ENCODE measurements at regions not wholly inside any gene's neighbourhood (a gene's known extent, or its start where the extent isn't known, plus 50 kb on each side); places are given as distances from the start of the nearest gene placed in this dataset.

DNA sequence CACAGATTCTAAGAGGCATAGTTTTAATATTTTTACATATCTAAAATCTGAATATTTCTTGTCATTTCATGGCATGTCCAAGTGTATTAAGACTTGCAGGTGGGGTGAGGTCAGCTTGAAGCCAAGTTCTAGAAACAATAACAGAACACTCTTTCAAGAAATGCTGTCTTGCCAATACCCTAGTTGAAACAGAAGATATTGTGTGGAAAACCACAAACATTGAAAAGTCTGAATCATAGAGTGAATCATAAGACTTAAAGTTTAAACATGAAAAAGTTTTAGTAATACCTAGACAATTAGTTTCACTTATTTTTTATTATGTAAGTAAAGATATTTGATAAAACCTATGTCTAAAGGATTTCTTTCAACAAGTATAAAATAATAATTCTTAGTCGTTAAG is 191.5 kb upstream of the CAND1 start:
- no peaks in the 10 kb centered on the region for H3K79me2 ChIP-seq (ENCODE audit: control insufficient read depth, insufficient read depth, low read length)
- no peaks in the 10 kb centered on the region for H3K4me1 ChIP-seq (ENCODE audit: control insufficient read depth, extremely low read depth, insufficient read depth, low read length)
- no peaks in the 10 kb centered on the region for H3K36me3 ChIP-seq (ENCODE audit: control insufficient read depth in 2 of 2, extremely low read depth in 1 of 2, insufficient read depth in 2 of 2, low read length in 2 of 2)
- POLR2A ChIA-PET: no interaction called here
- CTCF ChIA-PET: no interaction called here
- H3K9ac ChIP-seq (replicated peaks; ENCODE audit: extremely low read depth, insufficient read depth, low read length): no peak overlapping the region
- no peaks in the 10 kb centered on the region for H3K27me3 ChIP-seq (ENCODE audit: control insufficient read depth in 2 of 2, insufficient read depth in 2 of 2, low read length in 2 of 2)
- H3K27ac ChIP-seq (ENCODE audit: insufficient read depth, low read depth, low read length): no peak overlapping the region
- no peak overlapping the region for H3K4me3 ChIP-seq (replicated peaks in 1 of 3; ENCODE audit: insufficient read depth in 1 of 3, low read depth in 1 of 3, low read length in 3 of 3)
- TF ChIP-seq POLR2A (IDR thresholded peaks at IDR 0.05; ENCODE audit: low read depth, low read length) (no peak), EZH2 (IDR thresholded peaks at IDR 0.05; ENCODE audit: borderline replicate concordance, low read depth, low read length, severe bottlenecking) (no peak), FOS (IDR thresholded peaks at IDR 0.05; ENCODE audit: borderline replicate concordance, insufficient read depth, low read length) (no peak), MYC (IDR thresholded peaks at IDR 0.05; ENCODE audit: low read depth, low read length) (no peak), POLR2AphosphoS5 (IDR thresholded peaks at IDR 0.05; ENCODE audit: insufficient read depth, low read depth, low read length) (no peak), GATA2 (IDR thresholded peaks at IDR 0.05; ENCODE audit: insufficient read depth, insufficient read length, low read depth, low read length) (no peak)
- TF ChIP-seq, protein P1, sequence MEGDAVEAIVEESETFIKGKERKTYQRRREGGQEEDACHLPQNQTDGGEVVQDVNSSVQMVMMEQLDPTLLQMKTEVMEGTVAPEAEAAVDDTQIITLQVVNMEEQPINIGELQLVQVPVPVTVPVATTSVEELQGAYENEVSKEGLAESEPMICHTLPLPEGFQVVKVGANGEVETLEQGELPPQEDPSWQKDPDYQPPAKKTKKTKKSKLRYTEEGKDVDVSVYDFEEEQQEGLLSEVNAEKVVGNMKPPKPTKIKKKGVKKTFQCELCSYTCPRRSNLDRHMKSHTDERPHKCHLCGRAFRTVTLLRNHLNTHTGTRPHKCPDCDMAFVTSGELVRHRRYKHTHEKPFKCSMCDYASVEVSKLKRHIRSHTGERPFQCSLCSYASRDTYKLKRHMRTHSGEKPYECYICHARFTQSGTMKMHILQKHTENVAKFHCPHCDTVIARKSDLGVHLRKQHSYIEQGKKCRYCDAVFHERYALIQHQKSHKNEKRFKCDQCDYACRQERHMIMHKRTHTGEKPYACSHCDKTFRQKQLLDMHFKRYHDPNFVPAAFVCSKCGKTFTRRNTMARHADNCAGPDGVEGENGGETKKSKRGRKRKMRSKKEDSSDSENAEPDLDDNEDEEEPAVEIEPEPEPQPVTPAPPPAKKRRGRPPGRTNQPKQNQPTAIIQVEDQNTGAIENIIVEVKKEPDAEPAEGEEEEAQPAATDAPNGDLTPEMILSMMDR (IDR thresholded peaks at IDR 0.05; ENCODE audit: extremely low read depth in 1 of 2, insufficient read depth in 1 of 2, low read depth in 1 of 2, low read length in 2 of 2): no peak
- no TSS peak for BruUV-seq (replicated peaks)
- H4K20me1 ChIP-seq (replicated peaks; ENCODE audit: control insufficient read depth, extremely low read depth, insufficient read depth, low read length): no peaks in the 10 kb centered on the region
- dilution Hi-C loops (cut with MboI; ENCODE audit: extremely low pct_ligation_motif_present, low sequenced_read_pairs): no loop called here
- no peak for FAIRE-seq
- H3K9me1 ChIP-seq (replicated peaks; ENCODE audit: control insufficient read depth, extremely low read depth, insufficient read depth, low read length): no peaks in the 10 kb centered on the region
- H3K9me3 ChIP-seq (replicated peaks; ENCODE audit: control insufficient read depth, insufficient read depth, low read length): no peaks in the 10 kb centered on the region
- H3K4me2 ChIP-seq (ENCODE audit: insufficient read depth, low read length): no peak overlapping the region
- DNase-seq (ENCODE audit: low read depth, low spot score): no peak
- no peak overlapping the region for H2AFZ ChIP-seq (ENCODE audit: low read depth, low read length)
- intact Hi-C loops (cut with micrococcal nuclease): no loop called here

DNA sequence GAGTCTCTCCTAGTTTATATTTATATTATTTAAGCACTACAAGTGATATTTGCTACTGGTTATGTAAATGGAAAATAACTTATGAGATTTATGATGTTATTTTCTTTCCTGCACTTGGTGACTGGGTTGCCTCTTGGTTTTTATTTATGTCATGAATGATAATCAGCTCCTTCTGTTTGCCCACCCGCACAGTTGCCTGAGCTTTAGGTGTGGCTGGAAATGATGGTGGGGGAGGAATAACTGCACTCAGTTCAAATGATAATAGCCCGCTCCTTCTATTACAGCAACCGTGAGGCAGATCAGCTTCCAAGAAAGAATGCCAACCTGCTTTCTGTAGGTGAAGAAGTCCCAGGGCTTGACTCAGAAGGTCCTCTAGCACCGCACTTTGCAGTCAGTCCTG is 190.2 kb upstream of the CAND1 start:
- Histone ChIP-seq H3K4me1 (ENCODE audit: control insufficient read depth, extremely low read depth, insufficient read depth, low read length) (no peaks in the 10 kb centered on the region), H3K9me1 (replicated peaks; ENCODE audit: control insufficient read depth, extremely low read depth, insufficient read depth, low read length) (no peaks in the 10 kb centered on the region), H3K27ac (ENCODE audit: insufficient read depth, low read depth, low read length) (no peak overlapping the region), H3K36me3 (ENCODE audit: control insufficient read depth in 2 of 2, extremely low read depth in 1 of 2, insufficient read depth in 2 of 2, low read length in 2 of 2) (no peaks in the 10 kb centered on the region), H3K9ac (replicated peaks; ENCODE audit: extremely low read depth, insufficient read depth, low read length) (no peak overlapping the region), H3K27me3 (ENCODE audit: control insufficient read depth in 2 of 2, insufficient read depth in 2 of 2, low read length in 2 of 2) (no peaks in the 10 kb centered on the region), H4K20me1 (replicated peaks; ENCODE audit: control insufficient read depth, extremely low read depth, insufficient read depth, low read length) (no peaks in the 10 kb centered on the region), H3K79me2 (ENCODE audit: control insufficient read depth, insufficient read depth, low read length) (no peaks in the 10 kb centered on the region), H3K4me2 (ENCODE audit: insufficient read depth, low read length) (no peak overlapping the region), H3K4me3 (replicated peaks in 1 of 3; ENCODE audit: insufficient read depth in 1 of 3, low read depth in 1 of 3, low read length in 3 of 3) (no peak overlapping the region), H3K9me3 (replicated peaks; ENCODE audit: control insufficient read depth, insufficient read depth, low read length) (no peaks in the 10 kb centered on the region), H2AFZ (ENCODE audit: low read depth, low read length) (no peak overlapping the region)
- no peak for FAIRE-seq
- TF ChIP-seq FOS (IDR thresholded peaks at IDR 0.05; ENCODE audit: borderline replicate concordance, insufficient read depth, low read length) (no peak), POLR2AphosphoS5 (IDR thresholded peaks at IDR 0.05; ENCODE audit: insufficient read depth, low read depth, low read length) (no peak), MYC (IDR thresholded peaks at IDR 0.05; ENCODE audit: low read depth, low read length) (no peak), POLR2A (IDR thresholded peaks at IDR 0.05; ENCODE audit: low read depth, low read length) (no peak), GATA2 (IDR thresholded peaks at IDR 0.05; ENCODE audit: insufficient read depth, insufficient read length, low read depth, low read length) (no peak), JUN (IDR thresholded peaks at IDR 0.05; ENCODE audit: borderline replicate concordance, insufficient read depth, insufficient read length, low read depth) (no peak), EZH2 (IDR thresholded peaks at IDR 0.05; ENCODE audit: borderline replicate concordance, low read depth, low read length, severe bottlenecking) (no peak)
- TF ChIP-seq, protein P2, sequence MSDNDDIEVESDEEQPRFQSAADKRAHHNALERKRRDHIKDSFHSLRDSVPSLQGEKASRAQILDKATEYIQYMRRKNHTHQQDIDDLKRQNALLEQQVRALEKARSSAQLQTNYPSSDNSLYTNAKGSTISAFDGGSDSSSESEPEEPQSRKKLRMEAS (IDR thresholded peaks at IDR 0.05; ENCODE audit: insufficient read depth, insufficient read length): no peak
- TF ChIP-seq, protein P1 (IDR thresholded peaks at IDR 0.05; ENCODE audit: extremely low read depth in 1 of 2, insufficient read depth in 1 of 2, low read depth in 1 of 2, low read length in 2 of 2): no peak
- ChIA-PET CTCF (no interaction called here), POLR2A (no interaction called here)
- no TSS peak for BruUV-seq (replicated peaks)
- intact Hi-C loops (cut with micrococcal nuclease): no loop called here
- dilution Hi-C loops (cut with MboI; ENCODE audit: extremely low pct_ligation_motif_present, low sequenced_read_pairs): no loop called here
- DNase-seq (ENCODE audit: low read depth, low spot score): no peak
